ENCODE measurements at regions not wholly inside any gene's neighbourhood (a gene's known extent, or its start where the extent isn't known, plus 50 kb on each side); places are given as distances from the start of the nearest gene placed in this dataset.
A peak's percentile ranks its signal among the peaks of the same experiment; 100 is the strongest.
"Not testable (repeated sequence)": the region's sequence is repeated elsewhere in the genome, so short reads cannot be mapped to it uniquely, and the experiment has no call there.

DNA sequence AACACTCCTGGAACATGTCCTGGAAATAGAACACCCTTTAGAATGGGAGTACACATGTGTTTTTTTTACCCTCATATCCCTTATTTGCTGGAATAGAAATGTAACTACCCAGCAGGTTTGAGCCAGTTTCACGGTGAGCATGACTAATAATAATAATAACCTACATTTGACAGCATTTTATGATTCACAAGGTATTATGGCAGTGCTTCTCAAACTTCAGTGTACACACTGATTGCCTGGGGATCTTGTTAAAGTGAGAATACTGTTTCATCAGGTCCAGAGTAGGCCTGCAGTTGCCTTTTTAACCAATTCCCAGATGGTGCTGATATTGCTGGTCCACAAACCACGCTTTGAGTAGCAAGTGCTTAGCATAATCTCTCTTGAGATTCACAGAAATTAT is 63.9 kb downstream of the NFKBIZ start:
- DNase-seq (ENCODE audit: low read depth): no peak

DNA sequence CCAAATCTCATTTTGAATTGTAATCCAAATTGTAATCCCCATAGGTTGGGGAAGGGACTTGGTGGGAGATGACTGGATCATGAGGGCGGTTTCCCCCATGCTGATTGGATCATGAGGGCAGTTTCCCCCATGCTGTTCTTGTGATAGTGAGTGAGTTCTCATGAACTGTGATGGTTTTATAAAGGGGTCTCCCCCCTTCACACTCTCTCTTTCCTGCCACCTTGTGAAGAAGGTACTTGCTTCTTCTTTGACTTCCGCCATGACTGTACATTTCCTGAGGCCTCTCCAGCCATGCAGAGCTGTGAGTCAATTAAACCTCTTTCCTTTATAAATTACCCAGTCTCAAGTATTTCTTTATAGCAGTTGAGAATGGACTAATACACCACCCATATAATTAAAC is 68.4 kb downstream of the NFKBIZ start:
- DNase-seq (ENCODE audit: low read depth): not testable (repeated sequence)

DNA sequence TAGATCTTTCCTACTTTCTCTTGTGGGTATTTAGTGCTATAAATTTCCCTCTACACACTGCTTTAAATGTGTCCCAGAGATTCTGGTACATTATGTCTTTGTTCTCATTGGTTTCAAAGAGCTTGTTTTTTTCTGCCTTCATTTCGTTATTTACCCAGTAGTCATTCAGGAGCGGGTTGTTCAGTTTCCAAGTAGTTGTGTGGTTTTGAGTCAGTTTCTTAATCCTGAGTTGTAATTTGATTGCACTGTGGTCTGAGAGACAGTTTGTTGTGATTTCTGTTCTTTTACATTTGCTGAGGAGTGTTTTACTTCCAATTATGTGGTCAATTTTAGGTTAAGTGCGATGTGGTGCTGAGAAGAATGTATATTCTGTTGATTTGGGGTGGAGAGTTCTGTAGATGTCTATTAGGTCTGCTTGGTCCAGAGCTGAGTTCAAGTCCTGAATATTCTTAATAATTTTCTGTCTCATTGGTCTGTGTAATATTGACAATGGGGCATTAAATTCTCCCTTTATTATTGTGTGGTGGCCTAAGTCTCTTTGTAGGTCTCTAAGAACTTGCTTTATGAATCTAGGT is 72.9 kb downstream of the NFKBIZ start:
- not testable (repeated sequence) for DNase-seq (ENCODE audit: low read depth)

DNA sequence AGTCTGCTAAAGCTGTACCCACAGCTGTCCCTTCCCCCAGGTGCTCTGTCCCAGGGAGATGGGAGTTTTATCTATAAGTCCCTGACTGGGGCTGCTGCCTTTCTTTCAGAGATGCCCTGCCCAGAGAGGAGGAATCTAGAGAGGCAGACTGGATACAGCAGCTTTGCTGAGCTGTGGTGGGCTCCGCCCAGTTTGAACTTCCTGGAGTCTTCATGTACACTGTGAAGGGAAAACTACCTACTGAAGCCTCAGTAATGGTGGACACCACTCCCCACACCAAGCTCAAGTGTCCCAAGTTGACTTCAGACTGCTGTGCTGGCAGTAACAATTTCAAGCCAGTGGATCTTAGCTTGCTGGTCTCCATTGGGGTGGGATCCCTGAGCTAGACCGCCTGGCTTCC is 75.3 kb downstream of the NFKBIZ start:
- not testable (repeated sequence) for DNase-seq (ENCODE audit: low read depth)

DNA sequence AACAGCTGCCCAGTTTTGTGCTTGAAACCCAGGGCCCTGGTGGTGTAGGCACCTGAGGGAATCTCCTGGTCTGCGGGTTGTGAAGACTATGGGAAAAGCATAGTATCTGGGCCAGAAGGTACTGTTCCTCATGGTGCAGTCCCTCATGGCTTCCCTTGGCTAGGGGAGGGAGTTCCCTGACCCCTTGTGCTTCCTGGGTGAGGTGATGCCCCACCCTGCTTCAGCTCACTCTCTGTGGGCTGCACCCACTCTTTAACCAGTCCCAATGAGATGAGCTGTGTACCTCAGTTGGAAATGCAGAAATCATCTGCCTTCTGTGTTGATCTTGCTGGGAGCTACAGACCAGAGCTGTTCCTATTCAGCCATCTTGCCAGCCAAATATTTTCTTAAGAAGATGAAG is 75.8 kb downstream of the NFKBIZ start:
- not testable (repeated sequence) for DNase-seq (ENCODE audit: low read depth)

DNA sequence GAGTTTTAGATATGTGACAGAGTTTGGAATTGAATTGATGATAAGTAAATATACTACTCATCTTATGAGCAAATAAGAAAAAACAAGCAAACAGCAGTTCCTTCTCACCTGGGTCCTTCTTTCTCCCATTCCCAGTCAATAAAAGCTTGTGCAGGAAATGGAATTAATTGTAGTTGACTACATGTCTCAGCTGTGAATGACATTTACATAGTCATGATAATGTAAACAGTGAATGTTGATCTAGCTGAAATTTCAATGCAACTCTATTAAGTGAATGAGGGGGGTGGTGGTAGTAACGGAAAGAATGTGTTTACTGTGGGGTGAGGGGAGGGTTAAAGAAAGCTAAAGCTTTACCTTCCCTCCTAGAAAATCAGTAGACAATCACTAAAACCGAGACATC is 76.2 kb downstream of the NFKBIZ start:
- DNase-seq (ENCODE audit: low read depth): no peak

DNA sequence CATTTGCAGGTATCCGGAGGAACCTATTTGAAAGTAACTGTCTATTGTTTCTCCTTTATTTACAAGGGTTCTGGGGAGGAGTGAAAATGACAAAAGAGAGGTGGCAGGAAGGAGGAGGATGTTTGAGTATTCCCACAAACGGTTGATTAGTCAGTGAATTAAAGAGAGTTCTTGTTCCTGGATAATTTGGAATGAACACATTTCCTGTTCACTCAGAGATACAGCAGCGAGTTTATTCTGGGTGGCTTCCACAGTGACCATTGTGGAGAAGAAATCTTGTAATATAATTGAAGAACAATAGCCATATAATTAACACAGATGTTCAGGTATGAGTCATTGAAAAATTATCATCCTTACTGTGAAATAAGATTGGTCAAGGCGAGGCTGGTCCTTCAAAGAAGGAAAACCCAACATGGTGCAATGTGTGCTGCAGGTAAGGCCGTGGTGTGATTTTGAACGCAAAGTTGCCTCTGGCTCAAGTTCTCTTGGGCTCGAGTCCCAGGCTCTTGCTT is 77.3 kb downstream of the NFKBIZ start:
- DNase-seq (ENCODE audit: low read depth): peak; percentile 25

DNA sequence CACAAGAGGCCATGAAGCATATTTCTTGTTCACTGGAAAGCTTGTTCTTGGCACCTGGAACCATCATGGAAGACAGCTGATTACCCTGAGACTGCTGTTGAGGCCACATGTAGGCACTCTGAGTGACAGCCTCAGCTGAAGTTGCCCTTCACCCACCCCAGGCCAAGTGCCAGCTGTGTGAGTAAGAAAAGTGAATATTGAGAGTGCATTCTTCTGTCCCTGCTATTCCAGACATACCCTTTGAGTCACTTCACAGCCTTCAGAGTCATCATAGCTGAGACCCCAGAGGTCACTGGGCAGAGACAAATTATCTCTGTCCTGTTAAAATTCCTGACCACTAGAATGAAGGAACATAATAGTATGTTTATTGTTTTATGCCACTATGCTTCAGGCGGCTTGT is 79.6 kb downstream of the NFKBIZ start:
- peak; percentile 98 for DNase-seq (ENCODE audit: low read depth)

DNA sequence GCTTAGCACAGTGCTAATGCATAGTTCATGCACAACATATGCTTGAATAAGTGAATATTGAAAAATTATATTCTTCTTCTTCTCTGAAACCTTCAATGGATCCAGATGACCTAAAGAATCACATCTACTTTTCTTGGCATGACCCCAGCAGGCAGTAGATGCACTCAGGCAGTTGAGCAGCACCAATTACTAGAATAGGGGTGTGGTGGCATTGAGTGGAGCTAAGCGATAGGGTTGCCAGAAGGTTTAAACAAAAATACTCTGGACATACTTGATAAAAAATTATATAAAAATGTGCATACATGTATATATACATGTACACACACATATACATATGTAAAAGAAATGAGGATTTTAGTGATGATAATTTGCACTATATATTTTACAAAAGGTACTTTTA is 81.8 kb downstream of the NFKBIZ start:
- DNase-seq (ENCODE audit: low read depth): no peak

DNA sequence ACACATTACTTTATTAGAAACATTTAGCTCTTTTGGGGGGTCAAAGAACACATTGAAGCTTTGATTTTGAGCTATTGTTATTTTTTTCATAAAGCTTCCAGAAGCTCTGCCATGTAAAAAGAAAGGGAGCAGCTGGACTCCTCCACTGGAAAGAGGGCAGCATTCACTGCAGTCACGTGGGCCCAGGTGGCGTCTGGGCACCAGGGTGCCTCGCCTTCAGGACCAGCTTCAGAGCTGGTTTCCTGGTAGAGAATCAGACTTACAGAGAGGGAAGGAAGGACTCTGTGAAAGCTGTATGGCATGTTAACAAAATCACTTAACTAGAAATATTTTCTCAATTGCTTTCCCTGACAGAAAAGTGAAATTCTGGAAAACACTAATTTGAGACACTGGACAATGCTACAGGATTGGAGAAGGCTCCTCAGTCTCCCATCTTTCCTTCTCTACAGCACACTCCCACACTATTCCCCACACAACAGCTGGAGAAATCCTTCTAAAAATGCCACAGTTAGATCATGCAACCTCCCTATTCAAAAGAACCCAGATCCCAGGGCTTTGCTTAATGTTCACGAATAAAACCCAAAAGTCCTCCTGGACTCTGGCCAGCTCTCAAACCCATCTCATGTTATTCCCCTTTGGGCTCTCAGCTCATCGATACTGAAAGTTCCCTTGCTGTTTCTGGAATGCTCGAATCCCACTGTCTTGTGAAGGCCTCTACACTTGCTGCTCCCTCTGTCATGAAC is 83.2 kb downstream of the NFKBIZ start:
- DNase-seq (ENCODE audit: low read depth): peak; percentile 74

DNA sequence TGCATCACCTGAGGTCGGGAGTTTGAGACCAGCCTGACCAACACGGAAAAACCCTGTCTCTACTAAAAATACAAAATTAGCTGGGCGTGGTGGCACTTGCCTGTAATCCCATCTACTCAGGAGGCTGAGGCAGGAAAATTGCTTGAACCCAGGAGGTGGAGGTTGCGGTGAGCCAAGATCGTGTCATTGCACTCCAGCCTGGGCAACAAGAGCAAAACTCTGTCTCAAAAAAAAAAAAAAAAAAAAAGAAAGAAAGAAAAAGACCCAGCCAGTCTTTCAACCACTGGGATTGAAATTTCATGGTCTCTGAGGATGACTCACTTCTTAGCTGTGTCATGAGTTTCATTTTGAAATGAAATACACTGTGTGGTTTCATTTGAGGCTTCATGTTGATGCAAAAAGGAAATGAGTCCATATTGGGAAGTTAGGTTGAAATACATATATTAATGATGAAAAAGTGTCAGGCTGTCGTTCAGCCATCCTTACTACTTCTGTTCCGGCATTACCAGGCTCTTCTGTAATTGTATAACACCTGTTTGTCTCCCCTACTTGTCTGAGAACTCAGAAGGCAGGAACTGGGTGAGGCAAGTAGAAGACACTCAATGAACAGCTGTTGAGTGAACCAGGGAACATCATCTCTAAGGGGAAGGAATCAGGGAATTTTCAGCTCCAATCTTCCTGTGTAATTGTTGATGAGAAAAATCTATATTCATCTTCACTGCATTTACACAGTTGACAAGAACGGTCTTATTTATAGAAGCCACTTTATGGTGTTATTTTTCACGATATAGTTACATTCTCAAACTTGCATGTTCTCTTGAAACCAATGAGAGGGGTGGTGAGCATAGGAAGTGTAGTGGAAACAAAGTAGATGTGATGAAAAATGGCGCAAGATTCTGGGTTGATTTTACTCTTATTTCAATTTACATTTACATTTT is 87.4 kb downstream of the NFKBIZ start:
- peak; percentile 88 for DNase-seq (ENCODE audit: low read depth)

DNA sequence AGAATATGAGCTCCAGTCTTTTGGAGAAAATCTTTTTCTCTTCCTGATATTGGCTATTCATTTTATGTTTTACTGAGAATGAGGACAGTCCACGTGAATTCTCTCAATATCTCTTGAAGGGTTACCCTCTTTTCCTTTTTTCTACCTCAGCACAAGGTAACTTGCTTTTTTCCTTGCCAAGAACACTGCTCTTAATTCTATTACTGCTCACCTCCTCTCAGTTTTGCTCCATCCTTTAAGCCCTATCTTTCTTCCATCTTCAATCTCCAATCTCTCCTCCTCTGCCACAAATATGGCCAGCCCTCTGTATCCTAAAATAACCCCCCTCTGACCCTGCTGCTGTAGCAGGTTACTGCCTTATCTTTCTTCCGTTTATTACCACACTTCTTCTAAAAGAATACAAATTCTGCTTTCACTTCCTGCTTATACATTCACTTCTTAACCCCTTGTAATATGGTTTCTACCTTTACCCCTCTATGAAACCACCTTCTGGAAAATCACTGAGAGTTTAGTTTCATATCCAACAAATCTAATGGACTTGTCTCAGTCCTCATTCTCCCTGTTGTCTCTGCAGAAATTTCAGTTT is 89.0 kb downstream of the NFKBIZ start:
- no peak for DNase-seq (ENCODE audit: low read depth)

DNA sequence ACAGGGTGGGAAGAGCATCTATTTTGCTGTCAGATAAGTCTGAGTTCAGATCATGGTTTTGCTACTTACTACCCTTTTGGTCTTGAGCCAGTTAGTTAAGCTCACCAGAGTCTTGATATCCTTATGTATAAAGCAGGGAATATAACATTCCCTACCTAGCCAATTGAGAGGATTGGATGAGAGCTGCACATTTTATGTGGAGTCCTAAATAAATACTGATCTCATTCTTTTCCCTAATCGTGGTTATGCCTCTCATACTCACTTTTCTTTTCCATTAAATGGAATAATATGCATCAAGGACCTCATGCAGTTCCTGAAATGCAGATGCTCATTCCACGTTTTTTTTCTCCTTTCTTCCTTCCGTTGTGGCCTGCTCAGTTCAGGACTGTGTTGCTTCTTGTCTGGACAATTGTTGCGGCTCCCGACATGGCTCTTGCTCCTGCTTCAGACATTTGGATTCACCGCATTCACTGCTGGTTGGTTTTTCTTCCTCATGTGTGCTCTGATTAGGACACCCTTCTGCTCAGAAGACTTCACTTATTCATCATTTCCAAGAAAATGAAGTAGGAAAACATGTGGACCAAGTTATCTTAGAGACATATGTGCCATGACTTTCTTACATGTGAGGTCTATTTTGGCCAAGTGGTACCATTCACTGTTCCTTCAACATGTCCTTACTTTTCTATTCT is 90.2 kb downstream of the NFKBIZ start:
- no peak for DNase-seq (ENCODE audit: low read depth)

DNA sequence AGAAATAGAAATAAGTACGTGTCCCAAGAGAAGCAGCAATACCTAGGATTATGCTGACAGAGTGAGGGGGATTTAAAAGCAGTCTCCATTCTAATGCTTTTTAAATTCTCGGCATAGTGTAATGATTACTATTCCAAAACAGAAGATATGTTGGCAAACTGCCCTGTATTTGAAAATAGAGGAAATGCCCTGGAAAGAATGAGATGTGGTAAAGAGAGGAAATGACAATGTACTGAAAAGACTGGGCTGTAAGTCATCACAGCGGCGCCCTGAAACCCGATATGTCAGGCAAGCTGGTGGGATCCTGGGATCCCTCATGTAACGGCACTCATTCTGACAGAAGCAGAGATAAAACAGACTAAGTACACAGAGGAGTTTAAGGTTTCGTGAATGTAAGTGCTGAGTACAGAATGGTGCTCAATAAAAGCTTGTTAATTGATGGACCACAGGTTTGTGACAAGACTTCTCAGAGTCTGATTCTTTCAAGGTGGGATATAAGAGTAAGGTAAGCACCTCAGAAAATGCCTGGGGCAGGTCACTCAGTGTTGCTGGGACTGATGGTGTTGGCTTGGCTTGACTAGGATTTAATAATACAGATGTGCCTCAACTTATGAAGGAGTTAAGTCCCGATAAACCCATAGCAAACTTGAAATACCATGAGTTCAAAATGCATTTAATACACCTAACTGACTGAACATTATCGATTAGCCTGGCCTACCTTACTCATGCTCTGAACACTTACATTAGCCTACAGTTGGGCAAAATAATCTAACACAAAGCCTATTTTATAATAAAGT is 91.4 kb downstream of the NFKBIZ start:
- peak; percentile 82 for DNase-seq (ENCODE audit: low read depth)

DNA sequence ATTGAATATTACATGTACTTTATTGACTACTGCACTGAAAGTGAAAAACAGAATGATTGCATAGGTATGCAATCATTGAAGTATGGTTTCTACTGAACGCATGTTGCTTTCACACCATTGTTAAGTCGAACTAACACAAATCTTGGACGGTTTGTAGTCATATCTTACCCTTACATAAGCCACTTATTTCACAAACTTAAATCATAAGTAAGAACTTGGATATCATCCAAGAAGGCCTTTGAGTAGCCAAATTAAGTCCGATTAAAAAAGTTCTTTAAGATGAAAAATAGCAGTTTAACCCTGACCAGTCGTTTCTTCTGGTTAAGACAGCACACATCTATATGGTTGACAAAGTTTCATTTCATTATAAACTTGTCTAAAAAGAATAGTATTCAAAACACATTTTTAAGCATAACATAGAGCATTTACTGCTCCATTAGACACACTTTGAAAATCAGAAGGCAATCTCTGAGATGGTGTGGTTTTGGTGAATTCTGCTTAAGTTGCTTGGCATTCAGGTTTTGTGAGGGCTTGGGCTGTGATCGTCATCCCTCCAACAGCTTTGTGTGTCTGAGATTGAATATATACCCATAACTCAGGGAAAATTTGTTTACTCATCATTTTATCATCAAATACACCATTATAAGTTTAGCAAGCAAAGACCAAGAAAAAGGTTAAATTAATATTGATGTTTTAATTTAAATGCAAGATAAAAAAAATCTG is 92.2 kb downstream of the NFKBIZ start:
- no peak for DNase-seq (ENCODE audit: low read depth)

DNA sequence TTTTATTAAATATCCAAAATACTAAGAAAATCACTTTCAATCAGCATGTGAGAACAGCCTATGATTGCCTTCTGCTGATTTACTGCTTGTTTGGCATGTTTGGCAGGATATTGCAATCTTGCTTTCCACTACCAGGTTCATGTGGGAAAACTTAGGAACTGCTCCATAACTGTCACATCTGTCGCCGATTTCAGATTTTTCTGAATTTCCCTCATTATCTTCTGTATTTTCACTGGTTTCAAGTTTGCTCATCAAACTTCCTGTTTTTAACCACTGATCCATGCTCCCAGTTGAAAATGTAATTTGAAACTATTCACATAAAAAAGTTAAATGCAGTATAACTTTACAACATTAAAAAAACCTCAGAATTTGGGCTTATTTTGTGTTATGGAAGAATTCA is 93.0 kb downstream of the NFKBIZ start:
- peak; percentile 51 for DNase-seq (ENCODE audit: low read depth)

DNA sequence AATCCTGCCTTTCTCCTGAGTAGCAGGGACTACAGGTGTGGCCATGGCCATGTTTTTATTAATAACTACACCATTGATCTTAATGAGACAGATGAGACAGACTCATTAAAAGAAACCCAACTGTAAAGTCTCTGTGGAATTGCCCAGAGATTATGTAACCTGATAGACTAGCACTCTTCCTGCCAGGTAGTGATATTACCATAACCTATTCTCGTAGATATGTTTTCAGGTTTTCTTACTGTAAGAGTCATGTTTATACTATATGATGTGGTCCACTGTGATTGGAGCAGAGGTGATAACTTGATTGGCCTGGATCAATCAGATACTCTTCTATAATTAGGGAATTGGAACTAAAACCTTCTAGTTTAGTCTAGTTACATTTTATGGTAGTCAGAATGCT is 93.7 kb downstream of the NFKBIZ start:
- no peak for DNase-seq (ENCODE audit: low read depth)

DNA sequence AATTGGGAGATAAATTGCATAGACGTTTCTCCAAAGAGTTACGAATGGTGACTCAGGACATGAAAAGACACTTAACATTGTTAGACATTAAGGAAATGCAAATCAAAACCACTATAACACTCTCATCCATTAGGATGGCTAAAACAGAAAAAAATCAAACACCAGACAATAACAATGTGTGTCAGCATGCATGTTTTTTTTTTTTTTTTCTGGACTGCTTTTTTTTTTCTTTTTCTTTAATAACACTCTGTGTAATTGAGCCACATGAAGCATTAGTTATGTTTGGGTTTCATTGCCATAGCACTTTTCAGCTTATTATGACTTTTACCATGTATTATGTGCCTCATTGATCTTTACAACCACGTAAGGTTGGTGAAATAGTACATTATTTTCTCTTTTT is 95.0 kb downstream of the NFKBIZ start:
- DNase-seq (ENCODE audit: low read depth): no peak

DNA sequence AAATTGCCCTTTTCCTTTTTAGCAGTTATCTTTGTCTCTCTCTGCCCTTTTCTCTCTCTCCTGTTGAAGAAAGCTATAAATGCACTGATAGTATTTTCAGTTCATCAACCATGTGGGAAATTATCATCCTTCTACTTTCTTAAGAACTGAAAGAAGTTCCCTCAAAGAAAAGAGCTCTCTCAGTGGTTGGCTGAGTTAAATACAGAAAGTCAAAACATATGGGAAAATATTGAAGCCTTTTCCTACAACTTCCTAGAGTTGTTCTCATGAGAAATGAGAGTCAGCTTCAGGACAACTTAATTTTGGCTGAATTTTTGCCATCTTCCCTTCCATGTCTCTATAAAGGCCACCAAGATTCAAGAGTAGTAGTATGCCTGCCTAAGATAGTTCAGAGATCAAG is 96.7 kb downstream of the NFKBIZ start:
- no peak for DNase-seq (ENCODE audit: low read depth)

Data from myocyte (in vitro differentiated cells).